ENCODE measurements at regions not wholly inside any gene's neighbourhood (a gene's known extent, or its start where the extent isn't known, plus 50 kb on each side); places are given as distances from the start of the nearest gene placed in this dataset.

- H3K27me3 ChIP-seq, result peaks cover 0 to 44% of the 10 kb centered on the region in 2 donors
- H3K4me1 ChIP-seq, result no peaks in the 10 kb centered on the region
- no peaks in the 10 kb centered on the region for H3K9me3 ChIP-seq
- TF ChIP-seq POLR2A (IDR thresholded peaks at IDR 0.05) (no peak), EP300 (IDR thresholded peaks at IDR 0.05) (no peak), CTCF (IDR thresholded peaks at IDR 0.05) (no peak)
- DNase-seq (ENCODE audit: low spot score in 2 of 2), result no peak
- H3K4me3 ChIP-seq, result no peak overlapping the region
- H3K27ac ChIP-seq, result no peak overlapping the region
- peaks cover 2 to 97% (median 6%) of the 10 kb centered on the region in 3 donors for H3K36me3 ChIP-seq
- 77% methylated on average over 6 to 8 of the region's 8 CpGs for WGBS, 2 donors
Observed at GRCh38 chr17:64787921-64788271, 125.8 kb upstream of the SMURF2 start.

- 82 to 87% methylated on average over 11 of the region's 11 CpGs for WGBS, 2 donors
- no peaks in the 10 kb centered on the region for H3K9me3 ChIP-seq
- DNase-seq (ENCODE audit: low spot score in 2 of 2), result no peak
- H3K4me1 ChIP-seq, result no peaks in the 10 kb centered on the region
- no peak overlapping the region for H3K27ac ChIP-seq
- no peak overlapping the region for H3K4me3 ChIP-seq
- H3K27me3 ChIP-seq, result peaks cover 0 to 48% of the 10 kb centered on the region in 2 donors
- no peak for TF ChIP-seq EP300 (IDR thresholded peaks at IDR 0.05)
- TF ChIP-seq POLR2A (IDR thresholded peaks at IDR 0.05), result no peak
- no peak for TF ChIP-seq CTCF (IDR thresholded peaks at IDR 0.05)
- H3K36me3 ChIP-seq, result peaks cover 2 to 96% (median 6%) of the 10 kb centered on the region in 3 donors
Observed at GRCh38 chr17:64787255-64787920, 125.3 kb upstream of the SMURF2 start.

- TF ChIP-seq CTCF (IDR thresholded peaks at IDR 0.05) (no peak), EP300 (IDR thresholded peaks at IDR 0.05) (no peak), POLR2A (IDR thresholded peaks at IDR 0.05) (no peak)
- Histone ChIP-seq H3K36me3 (peaks cover 2 to 92% (median 6%) of the 10 kb centered on the region in 3 donors), H3K27ac (no peak overlapping the region), H3K4me3 (no peak overlapping the region), H3K4me1 (peaks cover 0 to 10% (median 2%) of the 10 kb centered on the region in 4 donors), H3K9me3 (no peaks in the 10 kb centered on the region), H3K27me3 (peaks cover 0 to 59% of the 10 kb centered on the region in 2 donors)
- DNase-seq (ENCODE audit: low spot score in 2 of 2), result no peak
- 86 to 92% methylated on average over 12 of the region's 12 CpGs for WGBS, 2 donors
Observed at GRCh38 chr17:64786337-64786736, 124.2 kb upstream of the SMURF2 start.

GRCh38 chr17:64785011-64785421 lies 122.9 kb upstream of the SMURF2 start:
- H3K4me1 ChIP-seq, result peaks cover 0 to 23% (median 15%) of the 10 kb centered on the region in 4 donors
- no peaks in the 10 kb centered on the region for H3K9me3 ChIP-seq
- 84 to 90% methylated on average over 9 of the region's 10 CpGs for WGBS, 2 donors
- DNase-seq (ENCODE audit: low spot score in 2 of 2), result no peak
- peaks cover 0 to 72% of the 10 kb centered on the region in 2 donors for H3K27me3 ChIP-seq
- H3K4me3 ChIP-seq, result no peak overlapping the region
- no peak overlapping the region for H3K27ac ChIP-seq
- H3K36me3 ChIP-seq, result peaks cover 2 to 79% (median 6%) of the 10 kb centered on the region in 3 donors
- TF ChIP-seq POLR2A (IDR thresholded peaks at IDR 0.05), result no peak
- no peak for TF ChIP-seq EP300 (IDR thresholded peaks at IDR 0.05)
- TF ChIP-seq CTCF (IDR thresholded peaks at IDR 0.05), result no peak

GRCh38 chr17:64784353-64785010 lies 122.4 kb upstream of the SMURF2 start:
- no peak for TF ChIP-seq POLR2A (IDR thresholded peaks at IDR 0.05)
- no peak for TF ChIP-seq EP300 (IDR thresholded peaks at IDR 0.05)
- TF ChIP-seq CTCF (IDR thresholded peaks at IDR 0.05), result no peak
- Histone ChIP-seq H3K27me3 (peaks cover 0 to 77% of the 10 kb centered on the region in 2 donors), H3K4me3 (no peak overlapping the region), H3K36me3 (peaks cover 2 to 76% (median 6%) of the 10 kb centered on the region in 3 donors), H3K27ac (no peak overlapping the region), H3K9me3 (no peaks in the 10 kb centered on the region), H3K4me1 (peaks cover 0 to 28% (median 21%) of the 10 kb centered on the region in 4 donors)
- no peak for DNase-seq (ENCODE audit: low spot score in 2 of 2)
- 89 to 90% methylated on average over 16 of the region's 16 CpGs for WGBS, 2 donors
